Right atrium auricular region (tissue), 2 donors: ENCODE measurements at regions not wholly inside any gene's neighbourhood (a gene's known extent, or its start where the extent isn't known, plus 50 kb on each side); places are given as distances from the start of the nearest gene placed in this dataset.

Experiments used
- DNase-seq: peaks from one replicate; pipeline ENCODE4 v3.0.0-alpha.2; 2019; ENCODE audit warnings: low spot score
- H3K27ac ChIP-seq, 2 donors: fragments of 200-600 bp; sonication (generic); 1 replicate in 1 of 2; 2 replicates in 1 of 2; pipeline ENCODE4 v1.5.1; 2016 to 2019
- H3K27me3 ChIP-seq, 2 donors: fragments of 200-600 bp; sonication (generic); one replicate each; pipeline versions ENCODE4 v1.5.1 to v1.6.0; 2017 to 2019
- H3K36me3 ChIP-seq: fragments of 200-600 bp; sonication (generic); one replicate; pipeline ENCODE4 v1.5.1; 2016
- H3K4me1 ChIP-seq, 2 donors: fragments of 200-600 bp; sonication (generic); one replicate each; pipeline versions ENCODE4 v1.5.1 to v1.6.0; 2017 to 2019
- H3K4me3 ChIP-seq, 2 donors: fragments of 200-600 bp; sonication (generic); 1 replicate in 1 of 2; 2 replicates in 1 of 2; pipeline ENCODE4 v1.5.1; 2017 to 2019; ENCODE audit warnings: mild to moderate bottlenecking in 1 of 2, moderate library complexity in 1 of 2
- H3K9me3 ChIP-seq, 2 donors: fragments of 200-600 bp; sonication (generic); one replicate each; pipeline ENCODE4 v1.5.1; 2019
- CTCF ChIP-seq, 2 donors: fragments of 200-600 bp; sonication (generic); IDR thresholded peaks; one replicate each; pipeline ENCODE4 v1.5.1; 2019; ENCODE audit warnings: antibody characterized with exemption in 2 of 2

DNA sequence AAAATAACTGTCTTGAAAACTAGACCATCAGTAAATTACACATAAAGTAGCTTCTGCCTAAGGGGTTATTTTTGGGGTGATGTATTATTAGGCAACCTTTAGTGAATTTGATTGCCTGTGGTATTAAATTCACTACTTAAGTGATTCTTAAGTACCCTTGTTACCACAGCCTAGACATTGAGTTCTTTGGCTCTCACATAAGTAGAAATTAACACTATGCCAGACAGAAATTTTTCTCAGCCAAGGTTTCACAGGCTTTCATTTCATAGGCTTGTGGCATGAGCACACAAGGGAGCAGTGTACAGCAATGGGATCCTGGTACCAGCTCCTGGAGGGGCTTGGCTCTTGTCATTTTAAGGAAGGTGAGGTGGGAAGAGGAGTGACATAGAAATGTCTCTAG lies 218.5 kb downstream of the AASDHPPT start:
- DNase-seq: no peak
- Histone ChIP-seq H3K27me3 (no peaks in the 10 kb centered on the region), H3K4me3 (no peak overlapping the region), H3K9me3 (no peaks in the 10 kb centered on the region), H3K4me1 (no peaks in the 10 kb centered on the region), H3K27ac (no peak overlapping the region), H3K36me3 (no peaks in the 10 kb centered on the region)
- no peak for TF ChIP-seq CTCF (IDR thresholded peaks at IDR 0.05)

DNA sequence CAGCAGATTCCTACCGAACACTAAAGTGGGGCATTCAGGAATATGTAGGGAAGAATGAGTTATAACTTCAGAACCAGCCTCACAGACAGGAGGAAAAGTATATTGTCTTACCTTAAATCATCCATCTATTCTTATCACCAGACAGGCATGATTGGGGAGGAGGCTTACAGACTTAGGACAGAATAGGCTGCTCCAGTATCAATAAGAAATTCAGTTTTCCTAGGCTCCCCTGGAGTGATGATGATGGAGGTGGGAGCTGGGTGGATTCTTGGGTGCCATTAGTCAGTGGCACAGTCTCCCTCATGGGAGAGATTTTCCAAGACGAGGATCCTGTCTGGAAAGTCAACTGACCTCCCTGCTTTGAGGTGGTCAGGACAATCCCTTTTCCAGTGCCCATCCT lies 225.0 kb downstream of the AASDHPPT start:
- Histone ChIP-seq H3K4me1 (no peaks in the 10 kb centered on the region), H3K36me3 (no peaks in the 10 kb centered on the region), H3K4me3 (no peak overlapping the region), H3K27me3 (no peaks in the 10 kb centered on the region), H3K27ac (no peak overlapping the region), H3K9me3 (peaks cover 0 to 8% of the 10 kb centered on the region in 2 donors)
- no peak for TF ChIP-seq CTCF (IDR thresholded peaks at IDR 0.05)
- DNase-seq: no peak

GRCh38 chr11:106304274-106304673 lies 226.8 kb downstream of the AASDHPPT start:
- Histone ChIP-seq H3K27ac (no peak overlapping the region), H3K27me3 (no peaks in the 10 kb centered on the region), H3K4me3 (no peak overlapping the region), H3K4me1 (no peaks in the 10 kb centered on the region), H3K36me3 (no peaks in the 10 kb centered on the region), H3K9me3 (peaks cover 0 to 8% of the 10 kb centered on the region in 2 donors)
- no peak for DNase-seq
- no peak for TF ChIP-seq CTCF (IDR thresholded peaks at IDR 0.05)

DNA sequence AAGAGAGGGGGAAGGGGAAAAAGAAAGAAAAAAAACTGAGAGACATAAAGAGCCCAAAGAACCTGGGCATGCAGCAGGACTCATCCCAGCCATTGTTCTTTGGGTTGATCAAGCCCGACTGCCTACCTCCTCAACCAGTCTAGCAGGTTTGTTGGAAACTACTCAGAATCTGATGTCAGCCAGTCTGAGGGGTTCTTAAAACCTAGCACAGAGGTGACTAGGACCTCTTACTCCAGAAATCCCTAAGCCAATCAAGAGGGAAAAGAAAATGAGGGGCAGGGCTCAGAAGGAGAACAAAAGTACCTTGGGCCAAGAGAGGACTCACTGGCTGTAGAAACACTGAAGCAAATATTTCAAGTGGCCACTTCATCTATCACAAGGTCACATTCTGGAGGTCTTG lies 228.0 kb downstream of the AASDHPPT start:
- H3K4me1 ChIP-seq: no peaks in the 10 kb centered on the region
- H3K4me3 ChIP-seq: no peak overlapping the region
- no peak for DNase-seq
- no peak overlapping the region for H3K27ac ChIP-seq
- H3K36me3 ChIP-seq: no peaks in the 10 kb centered on the region
- H3K27me3 ChIP-seq: no peaks in the 10 kb centered on the region
- TF ChIP-seq CTCF (IDR thresholded peaks at IDR 0.05): no peak
- peaks cover 0 to 8% of the 10 kb centered on the region in 2 donors for H3K9me3 ChIP-seq

DNA sequence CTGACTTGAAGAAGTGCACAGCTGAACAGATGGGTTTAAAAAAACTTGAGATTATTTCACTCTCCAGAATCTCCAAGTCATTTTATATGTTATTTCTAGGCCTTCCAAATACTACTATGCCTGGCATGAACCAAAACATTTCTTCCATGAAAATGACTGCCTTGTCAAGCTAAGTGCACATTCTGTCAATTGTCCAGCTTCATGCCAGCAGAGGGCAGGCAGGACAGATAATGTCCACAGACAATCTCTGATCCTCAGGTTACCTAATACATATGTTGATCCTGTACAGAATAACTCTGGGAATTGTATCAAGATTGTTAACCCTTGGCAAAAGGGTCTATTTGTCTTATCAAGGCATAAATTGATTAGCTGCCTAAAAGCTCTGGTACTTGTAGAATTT lies 229.5 kb downstream of the AASDHPPT start:
- Histone ChIP-seq H3K9me3 (peaks cover 0 to 8% of the 10 kb centered on the region in 2 donors), H3K27ac (no peak overlapping the region), H3K4me3 (no peak overlapping the region), H3K4me1 (no peaks in the 10 kb centered on the region), H3K36me3 (no peaks in the 10 kb centered on the region), H3K27me3 (no peaks in the 10 kb centered on the region)
- no peak for TF ChIP-seq CTCF (IDR thresholded peaks at IDR 0.05)
- no peak for DNase-seq

DNA sequence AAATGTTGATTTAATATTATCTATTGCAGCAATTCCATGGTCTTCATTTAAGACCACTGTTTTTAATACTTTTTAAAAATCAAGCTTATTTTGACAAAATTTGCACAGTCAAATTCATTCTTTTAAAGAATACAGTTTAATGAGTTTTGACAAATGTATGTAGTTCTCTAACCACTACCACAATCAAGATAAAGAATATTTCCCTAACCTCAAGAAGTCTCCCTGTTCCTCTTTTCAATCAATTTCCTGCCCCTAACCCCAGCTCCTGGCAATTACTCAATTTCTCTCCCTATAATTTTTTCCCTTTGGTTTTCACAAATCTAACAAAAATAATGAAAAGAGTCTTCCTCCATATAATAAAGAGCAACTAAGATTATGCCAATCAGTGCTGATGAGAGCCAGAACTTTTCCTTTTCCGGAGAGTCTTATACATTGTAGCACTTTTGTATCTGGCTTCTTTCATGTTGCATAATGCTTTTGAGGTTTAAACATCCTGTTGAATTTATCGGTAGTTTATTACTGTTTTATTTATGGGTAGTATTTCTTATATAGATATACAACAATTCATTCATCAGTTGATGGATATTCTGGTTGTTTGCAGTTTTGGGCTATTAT lies 231.7 kb downstream of the AASDHPPT start:
- Histone ChIP-seq H3K27ac (no peak overlapping the region), H3K4me3 (no peak overlapping the region), H3K27me3 (no peaks in the 10 kb centered on the region), H3K9me3 (no peaks in the 10 kb centered on the region), H3K36me3 (no peaks in the 10 kb centered on the region), H3K4me1 (no peaks in the 10 kb centered on the region)
- TF ChIP-seq CTCF (IDR thresholded peaks at IDR 0.05): no peak
- no peak for DNase-seq
